ENCODE measurements at regions not wholly inside any gene's neighbourhood (a gene's known extent, or its start where the extent isn't known, plus 50 kb on each side); places are given as distances from the start of the nearest gene placed in this dataset.

- TF ChIP-seq SP2 (IDR thresholded peaks at IDR 0.05; ENCODE audit: low read length) = no peak
- TF ChIP-seq CEBPB (IDR thresholded peaks at IDR 0.05; ENCODE audit: low read depth, low read length) = no peak
Observed at GRCh38 chr10:44306762-44307161, 78.1 kb downstream of the CXCL12 start.

Measured in H1 (cell line).